Endothelial cell of umbilical vein (primary cell): ENCODE measurements at regions not wholly inside any gene's neighbourhood (a gene's known extent, or its start where the extent isn't known, plus 50 kb on each side); places are given as distances from the start of the nearest gene placed in this dataset.

Source experiments
- BruUV-seq: library from RNA; stranded (reverse); fragments of 400-500 nt; replicated peaks from 2 replicates; lab custom pipeline; 2021; lab: Mats Ljungman, UMichigan
- CTCF ChIA-PET: fragments of 300-600, 350-600 bp; sonication (Branson Sonifier 250); formaldehyde crosslinking; loops from one replicate; lab custom pipeline; 2021; ENCODE audit warnings: antibody characterized with exemption, inconsistent platforms; lab: Charles Lee
- POLR2A ChIA-PET: fragments of 300-600, 350-600 bp; sonication (Branson Sonifier 250); formaldehyde crosslinking; loops from one replicate; lab custom pipeline; 2021; ENCODE audit warnings: antibody characterized with exemption, inconsistent platforms; lab: Charles Lee
- DNase-seq: peaks from one replicate; pipeline ENCODE4 v3.0.0-alpha.2; 2011; ENCODE audit warnings: low read depth, low spot score
- FAIRE-seq: peaks from 2 replicates; lab custom pipeline; 2011; peaks lifted over from hg19 to GRCh38; lab: Jason Lieb, UNC
- H2AFZ ChIP-seq: 2 replicates; pipeline ENCODE4 v1.6.0; 2012; ENCODE audit warnings: low read depth, low read length, control low read depth, inconsistent platforms
- H3K27ac ChIP-seq: 2 replicates; pipeline ENCODE4 v1.5.1; 2011; ENCODE audit warnings: low read depth, mild to moderate bottlenecking, control low read depth, low read length, moderate library complexity; ENCODE audit not compliant: insufficient read depth
- H3K27me3 ChIP-seq, 2 experiments: 2 replicates each; pipeline versions ENCODE4 v1.6.0 to v1.6.1; 2011; ENCODE audit warnings: low read length in 2 of 2, mixed read lengths in 1 of 2; ENCODE audit not compliant: control insufficient read depth in 2 of 2, insufficient read depth in 2 of 2
- H3K36me3 ChIP-seq, 2 experiments: 2 replicates in 1 of 2; 3 replicates in 1 of 2; pipeline ENCODE4 v1.5.1; 2011; ENCODE audit warnings: low read length in 2 of 2, mild to moderate bottlenecking in 1 of 2, moderate library complexity in 1 of 2; ENCODE audit not compliant: control insufficient read depth in 2 of 2, insufficient read depth in 2 of 2; ENCODE audit errors: extremely low read depth in 1 of 2
- H3K4me1 ChIP-seq: 3 replicates; pipeline ENCODE4 v1.5.1; 2011; ENCODE audit warnings: mild to moderate bottlenecking, low read length; ENCODE audit not compliant: control insufficient read depth, insufficient read depth; ENCODE audit errors: extremely low read depth
- H3K4me2 ChIP-seq: 2 replicates; pipeline ENCODE4 v1.6.1; 2011; ENCODE audit warnings: low read length, control low read depth, mixed read lengths; ENCODE audit not compliant: insufficient read depth
- H3K4me3 ChIP-seq, 3 experiments: fragments of 200-600 bp in 1 of 3; sonication (generic), shearing (Covaris generic) in 1 of 3; replicated peaks in 1 of 3; 2 replicates each; pipeline ENCODE4 v1.5.1; 2011 to 2016; ENCODE audit warnings: control low read depth in 3 of 3, low read length in 3 of 3, mild to moderate bottlenecking in 2 of 3, inconsistent platforms in 1 of 3, low read depth in 1 of 3, moderate library complexity in 1 of 3; ENCODE audit not compliant: insufficient read depth in 1 of 3
- H3K79me2 ChIP-seq: 2 replicates; pipeline ENCODE4 v1.6.0; 2012; ENCODE audit warnings: low read length, inconsistent platforms; ENCODE audit not compliant: control insufficient read depth, insufficient read depth
- H3K9ac ChIP-seq: replicated peaks from 2 replicates; pipeline ENCODE3; 2011; ENCODE audit warnings: low read length, control low read depth; ENCODE audit not compliant: insufficient read depth; ENCODE audit errors: extremely low read depth
- H3K9me1 ChIP-seq: replicated peaks from 3 replicates; pipeline ENCODE4 v1.6.0; 2011; ENCODE audit warnings: mild to moderate bottlenecking, low read length; ENCODE audit not compliant: control insufficient read depth, insufficient read depth; ENCODE audit errors: extremely low read depth
- H3K9me3 ChIP-seq: replicated peaks from 2 replicates; pipeline ENCODE4 v1.5.1; 2012; ENCODE audit warnings: low read length, inconsistent platforms; ENCODE audit not compliant: control insufficient read depth, insufficient read depth
- H4K20me1 ChIP-seq: replicated peaks from 2 replicates; pipeline ENCODE3; 2011; ENCODE audit warnings: mild to moderate bottlenecking, low read length; ENCODE audit not compliant: control insufficient read depth, insufficient read depth; ENCODE audit errors: extremely low read depth
- CTCF ChIP-seq, 2 donors: IDR thresholded peaks; 1 replicate in 1 of 2; 2 replicates in 1 of 2; pipeline ENCODE4 v1.5.1; 2011; ENCODE audit warnings: low read length in 2 of 2, mild to moderate bottlenecking in 2 of 2, moderate library complexity in 2 of 2, control low read depth in 1 of 2, inconsistent platforms in 1 of 2, low read depth in 1 of 2; ENCODE audit not compliant: insufficient read depth in 1 of 2; ENCODE audit errors: extremely low read depth in 1 of 2
- EZH2 ChIP-seq: IDR thresholded peaks from 2 replicates; pipeline ENCODE4 v1.6.1; 2012; ENCODE audit warnings: borderline replicate concordance, low read depth, mild to moderate bottlenecking, moderate library complexity, low read length, inconsistent platforms; ENCODE audit not compliant: severe bottlenecking
- FOS ChIP-seq: IDR thresholded peaks from 2 replicates; pipeline ENCODE4 v1.6.1; 2011; ENCODE audit warnings: mild to moderate bottlenecking, low read length, moderate library complexity, borderline replicate concordance; ENCODE audit not compliant: insufficient read depth
- GATA2 ChIP-seq: IDR thresholded peaks from 2 replicates; pipeline ENCODE4 v1.7.0; 2011; ENCODE audit warnings: low read depth, mild to moderate bottlenecking, moderate library complexity, mixed read lengths, low read length; ENCODE audit not compliant: insufficient read length, insufficient read depth
- JUN ChIP-seq: IDR thresholded peaks from 2 replicates; pipeline ENCODE4 v1.6.1; 2011; ENCODE audit warnings: borderline replicate concordance, low read depth; ENCODE audit not compliant: insufficient read length, insufficient read depth
- MAX ChIP-seq: IDR thresholded peaks from 2 replicates; pipeline ENCODE4 v1.6.1; 2011; ENCODE audit not compliant: insufficient read depth, insufficient read length
- MYC ChIP-seq: IDR thresholded peaks from one replicate; pipeline ENCODE4 v1.6.1; 2011; ENCODE audit warnings: mild to moderate bottlenecking, low read depth, low read length
- POLR2A ChIP-seq: IDR thresholded peaks from 2 replicates; pipeline ENCODE4 v1.6.1; 2012; ENCODE audit warnings: low read depth, mild to moderate bottlenecking, control low read depth, low read length
- POLR2AphosphoS5 ChIP-seq: IDR thresholded peaks from 2 replicates; pipeline ENCODE4 v1.6.1; 2012; ENCODE audit warnings: low read depth, mild to moderate bottlenecking, control low read depth, low read length, moderate library complexity; ENCODE audit not compliant: insufficient read depth
- dilution Hi-C: fragments of 300-500 bp; cut with MboI; formaldehyde crosslinking; loops from one replicate; pipeline ENCODE4 v1.15.0; 2019; ENCODE audit warnings: low sequenced_read_pairs; ENCODE audit not compliant: extremely low pct_ligation_motif_present
- intact Hi-C: fragments of 100-400 bp; cut with micrococcal nuclease; formaldehyde crosslinking; loops from one replicate; pipeline ENCODE4 v1.10.0; 2022

DNA sequence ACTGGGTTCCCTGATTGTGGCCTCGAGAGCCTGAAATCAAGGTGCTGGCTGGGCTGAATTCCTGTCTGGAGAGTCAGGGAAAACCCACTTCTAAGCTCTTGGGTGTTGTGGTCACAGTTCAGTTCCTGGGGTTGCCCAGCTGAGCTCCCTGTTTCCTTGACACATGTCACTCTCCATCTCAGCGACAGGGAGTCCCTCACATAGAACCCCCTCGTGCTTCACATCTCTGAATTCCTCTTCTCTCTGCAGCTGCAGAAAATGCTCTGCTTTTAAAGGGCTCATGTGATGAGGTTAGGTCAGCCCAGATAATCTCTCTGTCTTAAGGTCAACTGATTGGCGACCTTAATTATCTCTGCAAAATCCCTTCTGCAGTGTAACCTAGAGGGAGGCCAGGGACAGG lies 53.5 kb upstream of the NFIL3 start:
- FAIRE-seq (no peak), DNase-seq (no peak)
- H3K4me1 ChIP-seq = no peaks in the 10 kb centered on the region
- no peaks in the 10 kb centered on the region for H3K36me3 ChIP-seq
- no peaks in the 10 kb centered on the region for H3K9me3 ChIP-seq
- intact Hi-C loops (no loop called here), dilution Hi-C loops (no loop called here)
- no peak overlapping the region for H2AFZ ChIP-seq
- H4K20me1 ChIP-seq = no peaks in the 10 kb centered on the region
- no peak overlapping the region for H3K27ac ChIP-seq
- H3K27me3 ChIP-seq = no peaks in the 10 kb centered on the region
- ChIA-PET CTCF (interaction anchor here (0.7 to 1.2 kb wide), 2 partner anchors 44 to 179 kb away, joined by 3 read pairs; no protein-coding TSS in a partner anchor), POLR2A (interaction anchor here (0.7 kb wide), 1 partner anchor 15 kb away, joined by 6 read pairs; no protein-coding TSS in a partner anchor)
- no peak overlapping the region for H3K9ac ChIP-seq
- H3K79me2 ChIP-seq = no peaks in the 10 kb centered on the region
- TF ChIP-seq EZH2 = no peak
- no peak for TF ChIP-seq MYC
- TF ChIP-seq POLR2A = no peak
- TF ChIP-seq POLR2AphosphoS5 = no peak
- no peak for TF ChIP-seq GATA2
- no peak for TF ChIP-seq MAX
- no peak for TF ChIP-seq CTCF (IDR thresholded peaks at IDR 0.05; ENCODE audit: extremely low read depth in 1 of 2, insufficient read depth in 1 of 2, low read depth in 1 of 2, low read length in 2 of 2)
- no peak for TF ChIP-seq FOS
- TF ChIP-seq JUN = no peak
- no peak overlapping the region for H3K4me2 ChIP-seq
- no TSS peak for BruUV-seq
- no peaks in the 10 kb centered on the region for H3K9me1 ChIP-seq
- no peak overlapping the region for H3K4me3 ChIP-seq
